Activated naive CD4-positive, alpha-beta T cell treated with anti-CD3 and anti-CD28 coated beads, Interleukin-2, amount 50 U/mL, for 24 hours (primary cell): ENCODE measurements at regions not wholly inside any gene's neighbourhood (a gene's known extent, or its start where the extent isn't known, plus 50 kb on each side); places are given as distances from the start of the nearest gene placed in this dataset.
"Not testable (repeated sequence)": the region's sequence is repeated elsewhere in the genome, so short reads cannot be mapped to it uniquely, and the experiment has no call there.

Experiments used
- H3K27ac Mint-ChIP-seq: one replicate; pipeline ENCODE4 v1.8.0; 2021; ENCODE audit warnings: mild to moderate bottlenecking, mixed read lengths
- H3K27me3 Mint-ChIP-seq: one replicate; pipeline ENCODE4 v1.8.0; 2021; ENCODE audit warnings: mixed read lengths
- H3K36me3 Mint-ChIP-seq: one replicate; pipeline ENCODE4 v1.8.0; 2021; ENCODE audit warnings: mixed read lengths
- H3K4me1 Mint-ChIP-seq: one replicate; pipeline ENCODE4 v1.8.0; 2021; ENCODE audit warnings: mixed read lengths
- H3K4me3 Mint-ChIP-seq: one replicate; pipeline ENCODE4 v1.8.0; 2021; ENCODE audit warnings: mild to moderate bottlenecking, mixed read lengths
- H3K9me3 Mint-ChIP-seq: one replicate; pipeline ENCODE4 v1.8.0; 2021; ENCODE audit warnings: mixed read lengths

DNA sequence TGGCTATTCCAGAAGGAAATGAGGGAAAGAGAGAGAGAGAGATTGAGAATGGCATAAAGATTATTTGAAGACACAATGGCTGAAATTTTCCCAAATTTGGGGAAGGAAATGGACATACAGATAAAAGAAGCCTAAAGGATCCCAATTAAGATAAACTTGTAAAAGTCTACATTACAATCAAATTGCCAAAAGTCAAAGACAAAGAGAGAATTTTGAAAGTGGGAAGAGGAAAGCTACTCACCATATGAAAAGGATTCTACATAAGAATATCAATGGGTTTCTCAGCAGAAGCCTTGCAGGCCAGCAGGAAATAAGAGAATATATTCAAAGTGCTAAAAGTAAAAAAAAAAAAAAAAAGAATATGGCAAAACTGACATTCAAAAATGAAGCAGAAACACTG, 233.0 kb upstream of the NFIA start:
- H3K27ac Mint-ChIP-seq, result no peak overlapping the region
- H3K27me3 Mint-ChIP-seq, result peaks cover 5% of the 10 kb centered on the region
- H3K36me3 Mint-ChIP-seq, result peaks cover 1% of the 10 kb centered on the region
- H3K4me1 Mint-ChIP-seq, result no peaks in the 10 kb centered on the region
- no peak overlapping the region for H3K4me3 Mint-ChIP-seq
- peaks cover 5% of the 10 kb centered on the region for H3K9me3 Mint-ChIP-seq

DNA sequence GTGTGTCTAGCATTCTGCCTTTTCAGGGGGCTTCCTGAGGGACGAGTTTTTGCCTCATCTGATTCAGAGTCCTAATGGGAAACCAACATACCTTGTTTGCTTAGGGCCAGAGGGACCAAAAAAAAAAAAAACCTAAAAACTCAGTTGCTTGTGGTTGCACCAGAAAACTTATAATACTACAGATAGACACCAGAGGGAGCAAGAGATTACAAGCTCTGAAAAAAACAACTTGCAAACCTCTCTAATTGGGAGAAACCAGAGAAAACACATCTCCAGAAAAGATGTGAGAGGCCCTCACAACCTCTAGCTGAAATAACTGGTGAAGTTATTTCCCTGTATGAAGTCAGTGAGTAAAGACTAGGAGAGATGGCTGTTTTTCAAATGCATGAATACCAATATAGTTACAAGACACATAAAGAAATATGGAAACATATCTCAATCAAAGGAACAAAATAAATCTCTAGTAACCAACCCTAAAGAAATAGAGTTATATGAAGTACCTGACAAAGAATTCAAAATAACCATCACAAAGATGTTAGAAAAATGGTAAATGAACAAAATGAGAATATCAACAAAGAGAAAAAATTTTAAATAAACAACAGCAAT, 233.7 kb upstream of the NFIA start:
- Mint-ChIP-seq H3K27me3 (peaks cover 5% of the 10 kb centered on the region), H3K9me3 (peaks cover 5% of the 10 kb centered on the region), H3K36me3 (peaks cover 1% of the 10 kb centered on the region), H3K4me1 (no peaks in the 10 kb centered on the region), H3K4me3 (no peak overlapping the region), H3K27ac (no peak overlapping the region)

DNA sequence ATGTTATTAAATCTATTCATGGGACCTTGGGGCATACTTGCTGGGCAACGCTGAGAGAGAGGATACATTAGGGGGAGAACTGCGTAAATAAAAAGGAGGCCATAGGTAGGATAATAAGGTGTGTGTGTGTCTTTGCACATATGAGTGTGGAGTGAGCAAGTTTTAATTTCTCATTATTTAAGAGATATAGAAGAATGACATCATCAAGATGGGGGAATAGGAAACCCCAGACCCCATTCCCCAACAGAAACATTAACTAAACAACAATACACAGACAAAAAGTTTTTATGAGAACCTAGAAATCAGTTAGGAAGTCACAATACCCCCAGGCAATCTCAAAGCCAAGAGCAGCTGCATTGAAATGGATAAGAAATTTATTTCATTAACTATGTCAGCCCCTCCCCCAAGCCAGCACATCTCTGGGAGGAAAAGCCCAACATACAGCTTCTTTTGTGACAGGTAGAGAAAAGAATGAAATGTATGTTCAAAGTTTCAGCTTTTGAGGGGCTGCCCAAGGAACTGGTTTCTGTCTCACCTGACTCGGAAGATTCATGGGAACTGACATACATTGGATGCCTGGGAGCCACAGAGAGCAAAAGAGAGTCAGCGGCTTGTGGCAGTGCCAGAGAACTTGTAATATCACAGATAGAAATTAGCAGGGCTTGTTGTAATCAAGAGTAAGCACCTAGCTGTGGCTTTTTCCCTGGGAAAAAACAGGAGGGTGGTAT, 234.3 kb upstream of the NFIA start:
- H3K27ac Mint-ChIP-seq, result no peak overlapping the region
- H3K27me3 Mint-ChIP-seq, result peaks cover 5% of the 10 kb centered on the region
- H3K4me1 Mint-ChIP-seq, result no peaks in the 10 kb centered on the region
- H3K4me3 Mint-ChIP-seq, result no peak overlapping the region
- peaks cover 5% of the 10 kb centered on the region for H3K9me3 Mint-ChIP-seq
- peaks cover 1% of the 10 kb centered on the region for H3K36me3 Mint-ChIP-seq

DNA sequence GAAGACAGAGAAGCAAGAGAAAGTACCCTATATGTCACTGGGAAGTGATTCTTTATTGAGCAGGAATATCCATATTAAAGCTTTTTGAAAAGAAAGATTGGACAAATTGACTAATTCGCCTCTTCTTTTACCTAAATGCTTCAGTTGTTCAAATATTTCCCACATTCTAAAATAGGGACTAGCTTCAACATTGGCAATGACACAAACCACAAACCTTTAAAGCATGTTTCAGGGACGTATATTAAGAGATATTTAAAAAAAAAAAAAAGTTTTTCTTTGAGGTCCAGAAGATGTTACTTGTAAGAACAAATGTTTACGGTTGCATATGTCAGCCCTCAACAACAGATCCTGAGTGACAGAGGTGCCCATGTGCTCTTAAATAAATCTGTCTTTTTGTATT, 235.0 kb upstream of the NFIA start:
- Mint-ChIP-seq H3K4me3 (no peak overlapping the region), H3K36me3 (peaks cover 1% of the 10 kb centered on the region), H3K27ac (no peak overlapping the region), H3K27me3 (peaks cover 5% of the 10 kb centered on the region), H3K4me1 (no peaks in the 10 kb centered on the region), H3K9me3 (peaks cover 5% of the 10 kb centered on the region)

DNA sequence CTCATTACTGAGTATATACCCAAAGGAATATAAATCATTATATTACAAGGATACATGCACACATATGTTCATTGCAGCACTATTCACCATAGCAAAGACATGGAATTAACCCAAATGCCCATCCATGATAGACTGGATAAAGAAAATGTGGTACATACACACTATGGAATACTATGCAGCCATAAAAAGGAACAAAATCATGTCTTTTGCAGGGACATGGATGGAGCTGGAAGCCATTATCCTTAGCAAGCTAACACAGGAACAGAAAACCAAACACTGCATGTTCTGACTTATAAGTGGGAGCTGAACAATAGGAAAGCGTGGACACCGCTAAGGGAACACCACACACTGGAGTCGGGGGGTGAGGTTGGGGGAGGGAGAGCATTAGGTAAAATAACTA, 236.7 kb upstream of the NFIA start:
- H3K36me3 Mint-ChIP-seq, H3K4me3 Mint-ChIP-seq, H3K27ac Mint-ChIP-seq, H3K9me3 Mint-ChIP-seq, H3K27me3 Mint-ChIP-seq, H3K4me1 Mint-ChIP-seq: not testable (repeated sequence)

DNA sequence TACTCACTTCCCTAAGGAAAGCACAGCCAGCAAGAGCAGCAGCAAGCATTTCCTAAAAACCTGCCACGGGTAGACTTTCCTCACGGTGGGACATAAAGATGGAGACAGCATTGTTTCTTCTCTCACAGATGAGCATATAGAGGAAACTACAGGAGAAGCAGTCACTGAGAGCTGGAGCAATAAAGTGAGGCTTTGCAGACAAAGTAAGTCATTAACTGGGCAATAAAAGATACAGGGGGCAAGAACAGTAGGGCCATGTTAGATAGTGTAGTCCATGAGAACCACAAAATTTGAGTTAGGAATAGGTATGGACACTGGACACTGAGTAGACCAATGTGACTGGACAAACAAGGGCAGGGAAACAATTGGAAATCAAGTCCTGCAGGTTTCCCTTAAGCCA, 240.1 kb upstream of the NFIA start:
- Mint-ChIP-seq H3K4me3 (no peak overlapping the region), H3K36me3 (no peaks in the 10 kb centered on the region), H3K27ac (no peak overlapping the region), H3K9me3 (no peaks in the 10 kb centered on the region), H3K27me3 (peaks cover 6% of the 10 kb centered on the region), H3K4me1 (no peaks in the 10 kb centered on the region)

DNA sequence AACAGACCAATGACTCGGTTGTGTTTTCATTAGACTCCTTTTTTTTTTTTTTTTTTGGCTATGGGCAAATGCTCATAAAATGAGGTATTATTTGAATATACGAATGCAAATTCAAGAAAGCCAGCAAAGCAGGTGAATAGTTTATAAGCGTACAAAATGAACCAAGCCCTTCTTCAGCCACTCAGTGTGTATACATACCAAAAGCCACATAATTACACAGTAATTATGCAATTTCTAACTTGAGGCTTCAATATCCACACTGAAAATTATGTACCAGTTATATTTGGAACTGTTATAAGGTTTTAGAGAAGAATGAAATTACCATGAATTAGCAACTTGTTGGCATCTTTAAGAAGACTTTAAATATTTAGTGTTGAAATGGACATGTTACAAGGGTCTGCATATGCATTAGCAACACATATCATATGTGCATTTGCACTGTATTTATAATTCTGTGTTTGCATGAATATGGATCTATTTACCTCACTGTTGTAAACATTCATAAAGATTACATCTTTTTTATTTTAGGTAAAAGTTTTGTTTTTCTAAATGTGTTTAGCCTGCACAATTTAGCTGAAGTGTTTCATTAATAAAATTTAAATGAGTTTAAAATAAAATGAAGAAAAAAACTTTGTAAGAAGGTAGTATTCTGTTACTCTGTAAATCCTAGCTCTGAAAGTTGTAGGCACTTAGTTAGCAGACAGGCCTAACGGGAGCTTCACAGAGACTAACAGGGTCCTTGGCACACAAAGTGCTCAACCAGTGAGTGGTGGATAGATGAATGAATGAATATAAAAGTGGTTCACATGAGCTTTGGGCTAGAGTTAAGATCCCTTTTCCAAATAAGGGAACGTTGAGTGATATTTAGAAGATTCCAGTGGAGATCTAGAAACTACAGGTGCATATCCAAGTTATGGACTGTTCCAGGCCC, 241.0 kb upstream of the NFIA start:
- Mint-ChIP-seq H3K4me3 (no peak overlapping the region), H3K9me3 (no peaks in the 10 kb centered on the region), H3K27me3 (peaks cover 6% of the 10 kb centered on the region), H3K4me1 (no peaks in the 10 kb centered on the region), H3K27ac (no peak overlapping the region), H3K36me3 (no peaks in the 10 kb centered on the region)

DNA sequence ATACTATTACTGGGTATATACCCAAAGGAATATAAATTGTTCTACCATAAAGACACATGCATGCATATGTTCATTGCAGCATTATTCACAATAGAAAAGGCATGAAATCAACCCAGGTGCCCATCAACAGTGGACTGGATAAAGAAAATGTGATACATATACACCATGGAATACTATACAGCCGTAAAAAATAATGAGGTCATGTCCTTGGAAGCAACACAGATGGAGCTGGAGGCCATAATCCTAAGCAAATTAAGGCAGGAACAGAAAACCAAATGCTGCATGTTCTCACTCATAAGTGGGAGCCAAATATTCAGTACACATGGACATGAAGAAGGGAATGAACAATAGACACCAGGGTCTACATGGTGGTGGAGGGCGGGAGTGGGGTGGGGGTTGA, 241.9 kb upstream of the NFIA start:
- H3K36me3 Mint-ChIP-seq, H3K27ac Mint-ChIP-seq, H3K9me3 Mint-ChIP-seq, H3K4me1 Mint-ChIP-seq, H3K4me3 Mint-ChIP-seq, H3K27me3 Mint-ChIP-seq: not testable (repeated sequence)

DNA sequence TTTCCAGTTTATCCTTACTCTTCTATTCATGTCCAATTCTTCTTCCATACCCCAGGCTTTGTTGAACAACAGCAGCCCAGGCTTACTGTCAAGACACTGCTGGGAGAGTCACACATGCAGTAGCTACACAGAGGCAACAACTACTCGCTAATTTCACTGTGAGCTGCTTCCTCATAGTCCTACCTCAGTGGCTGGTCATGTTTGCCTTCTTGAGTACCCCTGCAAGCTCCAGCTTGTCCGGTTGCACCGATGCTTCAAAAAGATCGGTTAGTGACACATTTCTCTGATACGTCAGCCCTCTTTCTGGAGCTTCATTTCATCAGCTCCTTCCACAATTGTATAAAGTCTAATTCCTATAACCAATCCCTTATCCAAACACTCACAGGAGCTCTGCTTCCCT, 246.7 kb upstream of the NFIA start:
- no peak overlapping the region for H3K4me3 Mint-ChIP-seq
- no peak overlapping the region for H3K27ac Mint-ChIP-seq
- peaks cover 11% of the 10 kb centered on the region for H3K27me3 Mint-ChIP-seq
- H3K36me3 Mint-ChIP-seq, result no peaks in the 10 kb centered on the region
- no peaks in the 10 kb centered on the region for H3K9me3 Mint-ChIP-seq
- no peaks in the 10 kb centered on the region for H3K4me1 Mint-ChIP-seq

DNA sequence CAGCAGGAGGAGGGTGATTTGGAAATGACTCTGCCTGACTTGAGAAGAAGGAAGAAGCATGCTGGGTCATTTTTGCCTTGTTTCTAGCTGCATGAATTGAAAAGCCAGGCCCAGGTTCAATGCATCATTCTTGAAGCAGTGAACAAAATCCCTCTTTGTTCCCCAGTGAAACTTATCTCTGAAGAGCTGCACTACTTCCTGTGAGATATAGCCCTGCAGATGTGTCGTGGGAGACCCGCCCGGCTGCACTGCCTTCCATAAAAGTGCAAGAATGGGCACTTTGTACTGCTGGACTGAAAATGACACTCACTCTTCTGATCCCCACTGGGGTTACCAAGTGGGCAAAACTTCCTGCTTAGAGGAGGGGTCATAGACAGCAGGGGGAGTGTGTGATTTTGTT, 249.2 kb upstream of the NFIA start:
- Mint-ChIP-seq H3K4me1 (no peaks in the 10 kb centered on the region), H3K36me3 (no peaks in the 10 kb centered on the region), H3K9me3 (no peaks in the 10 kb centered on the region), H3K4me3 (no peak overlapping the region), H3K27me3 (peaks cover 17% of the 10 kb centered on the region), H3K27ac (no peak overlapping the region)

DNA sequence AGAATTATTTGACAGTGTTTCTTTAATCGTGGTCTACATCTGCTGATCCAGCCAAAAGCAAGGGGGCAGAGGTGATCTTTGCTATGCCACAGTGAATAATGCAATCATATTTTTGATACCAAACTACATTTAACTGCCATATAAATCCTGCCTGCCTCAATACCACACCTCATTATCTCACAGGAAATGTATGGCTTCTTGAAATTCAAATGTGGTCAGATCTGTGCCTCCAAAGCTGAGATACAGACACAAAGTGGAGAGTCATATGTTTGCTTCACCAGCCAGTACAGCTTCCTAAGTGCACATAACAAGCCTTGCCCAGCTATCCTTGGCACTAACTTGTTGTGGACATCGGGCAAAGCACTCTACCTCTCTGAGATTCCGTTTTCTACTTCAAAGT, 250.0 kb upstream of the NFIA start:
- no peak overlapping the region for H3K4me3 Mint-ChIP-seq
- H3K36me3 Mint-ChIP-seq, result no peaks in the 10 kb centered on the region
- H3K9me3 Mint-ChIP-seq, result no peaks in the 10 kb centered on the region
- H3K27me3 Mint-ChIP-seq, result peaks cover 15% of the 10 kb centered on the region
- H3K27ac Mint-ChIP-seq, result no peak overlapping the region
- no peaks in the 10 kb centered on the region for H3K4me1 Mint-ChIP-seq

DNA sequence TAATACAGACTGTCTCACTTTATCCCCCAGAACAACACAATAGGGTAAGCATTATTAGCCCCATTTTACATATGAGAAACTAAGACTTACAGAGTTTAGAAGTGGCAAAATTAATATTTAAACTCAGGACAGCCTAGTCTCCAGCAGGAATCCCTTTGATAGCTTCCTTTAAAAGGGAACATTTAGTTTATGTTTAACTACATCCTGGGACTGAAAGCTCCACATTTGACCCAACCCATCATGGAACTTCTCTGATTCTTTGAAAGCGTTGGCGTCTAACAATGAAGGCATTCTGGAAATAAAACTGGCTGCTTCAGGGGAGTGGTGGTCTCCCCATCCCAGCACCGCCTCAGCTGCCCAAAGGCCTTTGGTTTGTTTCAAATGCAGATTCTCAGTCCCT, 250.6 kb upstream of the NFIA start:
- H3K4me3 Mint-ChIP-seq, result no peak overlapping the region
- no peaks in the 10 kb centered on the region for H3K4me1 Mint-ChIP-seq
- H3K27ac Mint-ChIP-seq, result no peak overlapping the region
- peaks cover 3% of the 10 kb centered on the region for H3K9me3 Mint-ChIP-seq
- H3K27me3 Mint-ChIP-seq, result peaks cover 15% of the 10 kb centered on the region
- no peaks in the 10 kb centered on the region for H3K36me3 Mint-ChIP-seq

DNA sequence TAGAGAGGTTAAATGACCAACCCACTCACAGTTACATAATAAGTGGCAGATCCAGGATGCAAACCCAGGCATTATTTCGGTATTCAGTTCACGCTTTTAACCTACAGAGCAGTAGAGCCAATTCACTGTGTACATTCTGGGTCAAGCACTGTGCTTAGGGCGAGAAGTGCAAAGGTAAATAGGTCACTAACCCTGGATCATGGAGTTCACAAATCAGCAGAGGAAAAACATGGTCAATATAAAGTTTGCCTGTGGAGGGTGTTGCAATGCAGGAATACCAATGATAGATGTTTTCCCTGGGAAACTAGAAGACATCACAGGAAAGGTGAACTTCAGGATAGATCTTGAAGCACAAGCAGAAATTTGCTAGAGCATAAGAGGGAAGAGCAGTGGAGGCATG, 253.4 kb upstream of the NFIA start:
- no peaks in the 10 kb centered on the region for H3K36me3 Mint-ChIP-seq
- peaks cover 15% of the 10 kb centered on the region for H3K27me3 Mint-ChIP-seq
- H3K9me3 Mint-ChIP-seq, result peaks cover 10% of the 10 kb centered on the region
- no peak overlapping the region for H3K27ac Mint-ChIP-seq
- H3K4me3 Mint-ChIP-seq, result no peak overlapping the region
- H3K4me1 Mint-ChIP-seq, result no peaks in the 10 kb centered on the region

DNA sequence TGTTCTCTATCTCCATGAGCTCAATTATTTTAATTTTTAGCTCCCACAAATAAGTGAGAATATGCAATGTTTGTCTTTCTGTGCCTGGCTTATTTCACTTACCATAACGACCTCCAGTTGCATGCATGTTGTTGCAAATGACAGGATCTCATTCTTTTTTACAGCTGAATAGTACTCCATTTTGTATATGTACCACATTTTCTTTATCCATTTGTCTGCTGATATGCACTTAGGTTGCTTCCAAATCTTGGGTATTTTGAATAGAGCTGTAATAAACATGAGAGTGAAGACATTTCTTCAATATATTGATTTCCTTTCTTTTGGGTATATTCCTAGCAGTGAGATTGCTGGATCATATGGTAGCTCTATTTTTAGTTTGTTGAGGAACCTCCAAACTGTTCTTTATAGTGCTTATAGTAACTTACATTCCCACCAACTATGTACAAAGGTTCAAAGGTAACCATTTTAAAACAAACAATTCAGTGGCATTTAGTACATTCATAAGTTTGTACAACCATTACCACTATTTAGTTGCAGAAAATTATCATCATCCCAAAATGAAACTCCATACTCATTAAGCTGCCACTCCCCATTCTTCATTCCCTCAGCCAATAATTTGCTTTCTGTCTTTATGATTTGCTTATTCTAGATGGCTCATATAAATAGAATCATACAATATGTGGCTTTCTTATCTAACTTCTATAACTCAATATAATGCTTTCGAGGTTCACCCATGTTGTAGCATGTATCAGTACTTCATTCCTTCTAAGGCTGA, 255.9 kb upstream of the NFIA start:
- Mint-ChIP-seq H3K36me3 (no peaks in the 10 kb centered on the region), H3K4me3 (no peak overlapping the region), H3K27ac (no peak overlapping the region), H3K9me3 (peaks cover 10% of the 10 kb centered on the region), H3K27me3 (peaks cover 12% of the 10 kb centered on the region), H3K4me1 (no peaks in the 10 kb centered on the region)

DNA sequence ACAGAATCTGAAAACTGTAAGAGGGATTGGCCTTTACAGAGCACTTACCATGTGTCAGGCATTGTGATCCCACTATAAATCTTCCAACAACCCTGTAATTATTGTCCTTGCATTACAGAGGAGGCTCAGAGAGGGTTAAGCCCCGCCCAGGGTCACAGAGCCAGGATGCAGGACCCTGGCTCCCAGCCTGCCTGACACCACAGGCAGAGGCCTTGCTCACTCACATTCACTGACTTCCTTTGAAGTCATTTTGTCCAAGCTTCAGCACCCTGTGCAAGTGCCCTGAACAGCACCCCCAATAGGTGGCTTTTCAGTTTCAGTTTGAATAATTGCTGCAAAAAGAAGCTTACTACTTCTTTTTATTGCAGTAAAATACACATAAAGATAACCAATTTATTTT, 256.8 kb upstream of the NFIA start:
- H3K27ac Mint-ChIP-seq, result no peak overlapping the region
- H3K36me3 Mint-ChIP-seq, result no peaks in the 10 kb centered on the region
- H3K4me1 Mint-ChIP-seq, result no peaks in the 10 kb centered on the region
- H3K27me3 Mint-ChIP-seq, result peaks cover 7% of the 10 kb centered on the region
- peaks cover 10% of the 10 kb centered on the region for H3K9me3 Mint-ChIP-seq
- H3K4me3 Mint-ChIP-seq, result no peak overlapping the region
